OCI-LY1 (cell line): ENCODE measurements at regions not wholly inside any gene's neighbourhood (a gene's known extent, or its start where the extent isn't known, plus 50 kb on each side); places are given as distances from the start of the nearest gene placed in this dataset.
A peak's percentile ranks its signal among the peaks of the same experiment; 100 is the strongest.

ENCODE experiments used
- H2AFZ ChIP-seq: fragments of 200-600 bp; sonication (generic), shearing (Covaris generic); 2 replicates; pipeline ENCODE4 v1.6.0; 2014; ENCODE audit warnings: antibody characterized with exemption, mild to moderate bottlenecking, low read length
- H3F3A ChIP-seq: fragments of 200-600 bp; sonication (generic), shearing (Covaris generic); 2 replicates; pipeline ENCODE4 v1.6.0; 2014; ENCODE audit warnings: mild to moderate bottlenecking, antibody characterized with exemption, low read length, moderate library complexity; ENCODE audit not compliant: insufficient read depth
- H3K27ac ChIP-seq: fragments of 200-600 bp; sonication (generic); 2 replicates; pipeline ENCODE4 v1.5.1; 2014; ENCODE audit warnings: low read length, mixed run types, mild to moderate bottlenecking, low read depth; ENCODE audit not compliant: poor library complexity, severe bottlenecking
- H3K27me3 ChIP-seq: fragments of 200-600 bp; sonication (generic); 2 replicates; pipeline ENCODE4 v1.6.0; 2014; ENCODE audit warnings: antibody characterized with exemption, mild to moderate bottlenecking, low read length, moderate library complexity; ENCODE audit not compliant: insufficient read depth
- H3K36me3 ChIP-seq: fragments of 200-600 bp; sonication (generic); 2 replicates; pipeline ENCODE4 v1.6.1; 2014; ENCODE audit warnings: mild to moderate bottlenecking, antibody characterized with exemption, low read length, moderate library complexity, mixed read lengths; ENCODE audit not compliant: insufficient read depth
- H3K4me1 ChIP-seq: fragments of 200-600 bp; sonication (generic); 2 replicates; pipeline ENCODE4 v1.5.1; 2014; ENCODE audit warnings: mild to moderate bottlenecking, low read length, moderate library complexity; ENCODE audit not compliant: insufficient read depth, severe bottlenecking
- H3K4me2 ChIP-seq: fragments of 200-600 bp; sonication (generic), shearing (Covaris generic); 2 replicates; pipeline ENCODE4 v1.6.1; 2014; ENCODE audit warnings: low read length
- H3K4me3 ChIP-seq: fragments of 200-600 bp; sonication (generic); 2 replicates; pipeline ENCODE4 v1.5.1; 2014; ENCODE audit warnings: low read length, low read depth, mild to moderate bottlenecking, mixed read lengths; ENCODE audit not compliant: poor library complexity, severe bottlenecking
- H3K79me2 ChIP-seq: fragments of 200-600 bp; shearing (Covaris generic); 2 replicates; pipeline ENCODE4 v1.6.1; 2016; ENCODE audit warnings: mixed run types, low read length, mixed read lengths; ENCODE audit not compliant: insufficient read depth
- H3K9ac ChIP-seq: fragments of 200-600 bp; sonication (generic), shearing (Covaris generic); 2 replicates; pipeline ENCODE4 v1.6.1; 2014; ENCODE audit warnings: mild to moderate bottlenecking, low read length, mixed read lengths
- H3K9me2 ChIP-seq: fragments of 200-600 bp; sonication (generic), shearing (Covaris generic); 2 replicates; pipeline ENCODE4 v1.6.1; 2014; ENCODE audit warnings: low read depth, mild to moderate bottlenecking, low read length, mixed read lengths
- H3K9me3 ChIP-seq: fragments of 200-600 bp; shearing (Covaris generic); 2 replicates; pipeline ENCODE4 v1.6.1; 2014; ENCODE audit warnings: low read length, mixed read lengths
- H4K20me1 ChIP-seq: fragments of 200-600 bp; sonication (generic), shearing (Covaris generic); 2 replicates; pipeline ENCODE4 v1.6.0; 2016; ENCODE audit warnings: mild to moderate bottlenecking, low read length; ENCODE audit not compliant: insufficient read depth
- CTCF ChIP-seq: fragments of 200-600 bp; sonication (generic), shearing (Covaris generic); IDR thresholded peaks from 2 replicates; pipeline ENCODE4 v1.5.1; 2017; ENCODE audit warnings: mild to moderate bottlenecking, antibody characterized with exemption, low read length, moderate library complexity, mixed read lengths
- EZH2 ChIP-seq: fragments of 200-600 bp; sonication (generic), shearing (Covaris generic); IDR thresholded peaks from 2 replicates; pipeline ENCODE4 v1.8.0; 2017; ENCODE audit warnings: borderline replicate concordance, mixed run types, mild to moderate bottlenecking, antibody characterized with exemption, low read length, moderate library complexity, mixed read lengths

DNA sequence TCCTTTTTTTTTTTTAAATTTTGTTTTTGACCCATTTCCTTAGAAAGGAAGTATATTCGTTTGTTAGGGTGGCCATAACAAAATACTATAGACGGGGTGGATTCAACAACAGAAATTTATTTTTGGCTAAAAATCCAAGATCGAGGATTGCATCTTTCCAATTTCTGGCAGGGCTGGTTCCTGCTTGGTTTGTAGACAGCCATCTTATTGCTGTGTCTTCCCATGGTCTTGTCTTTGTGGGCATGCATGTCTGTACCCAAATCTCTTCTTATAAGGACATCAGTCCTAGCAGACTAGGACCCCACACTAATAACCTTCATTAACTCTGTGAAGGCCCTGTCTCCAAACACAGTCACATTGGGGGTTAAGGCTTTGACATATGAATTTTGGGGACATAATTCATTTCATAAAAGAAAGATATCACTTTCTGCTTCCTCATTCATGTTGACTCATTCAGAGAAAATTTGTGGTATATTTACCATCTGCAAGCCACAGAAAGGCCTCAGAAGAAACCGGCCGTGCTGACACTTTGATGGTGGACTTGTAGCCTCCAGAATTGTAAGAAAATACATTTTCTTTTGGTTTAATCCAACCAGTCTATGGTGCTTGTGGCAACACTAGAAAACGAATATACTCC, 262.1 kb downstream of the LPIN1 start:
- peak overlapping the region; percentile 91 for H3K27ac ChIP-seq
- H3F3A ChIP-seq = no peaks in the 10 kb centered on the region
- TF ChIP-seq EZH2 (no peak), CTCF (no peak)
- no peaks in the 10 kb centered on the region for H4K20me1 ChIP-seq
- H3K9ac ChIP-seq = peak overlapping the region; percentile 29
- H3K4me2 ChIP-seq = peak overlapping the region; percentile 34
- peaks cover 17% of the 10 kb centered on the region for H3K36me3 ChIP-seq
- H3K27me3 ChIP-seq = no peaks in the 10 kb centered on the region
- no peaks in the 10 kb centered on the region for H3K9me2 ChIP-seq
- no peaks in the 10 kb centered on the region; the same call in 1 of the 2 replicates for H3K9me3 ChIP-seq
- no peak overlapping the region for H2AFZ ChIP-seq
- H3K4me1 ChIP-seq = peaks cover 67% of the 10 kb centered on the region
- H3K79me2 ChIP-seq = no peaks in the 10 kb centered on the region
- H3K4me3 ChIP-seq = peak overlapping the region; percentile 16

DNA sequence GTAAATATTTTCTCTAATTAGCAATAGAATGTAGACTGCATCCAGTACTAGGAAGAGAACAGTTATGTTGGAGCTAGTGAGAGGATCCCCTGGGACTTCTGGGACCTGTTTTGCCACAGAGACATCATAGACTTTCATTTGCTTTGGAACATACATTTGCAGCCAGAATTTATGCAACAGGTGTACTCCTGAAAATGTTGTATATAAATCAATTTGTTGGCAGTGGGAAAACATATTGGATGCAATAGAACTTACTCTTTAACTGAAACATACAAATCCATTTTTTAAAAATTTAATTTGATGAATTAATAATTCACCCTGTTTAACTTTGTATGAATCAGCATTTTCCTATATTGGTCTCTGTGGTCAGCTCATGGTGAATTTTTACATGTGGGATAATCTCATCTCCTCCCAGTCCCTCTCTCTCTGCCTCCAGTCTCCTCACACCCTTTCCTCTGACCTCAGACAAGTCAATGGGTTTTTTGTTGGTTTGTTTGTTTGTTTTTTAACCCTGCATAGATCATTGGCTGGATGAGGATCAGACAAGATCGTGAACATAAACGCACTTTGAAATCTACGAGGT, 263.0 kb downstream of the LPIN1 start:
- Histone ChIP-seq H3F3A (no peaks in the 10 kb centered on the region), H3K4me2 (peak overlapping the region; percentile 34), H3K4me1 (peaks cover 75% of the 10 kb centered on the region), H3K4me3 (peak overlapping the region; percentile 16), H3K9ac (peak overlapping the region; percentile 29), H3K27ac (peak overlapping the region; percentile 91), H2AFZ (no peak overlapping the region), H3K9me2 (no peaks in the 10 kb centered on the region), H4K20me1 (no peaks in the 10 kb centered on the region), H3K36me3 (peaks cover 21% of the 10 kb centered on the region), H3K27me3 (no peaks in the 10 kb centered on the region), H3K79me2 (no peaks in the 10 kb centered on the region), H3K9me3 (no peaks in the 10 kb centered on the region)
- TF ChIP-seq CTCF (no peak), EZH2 (no peak)

DNA sequence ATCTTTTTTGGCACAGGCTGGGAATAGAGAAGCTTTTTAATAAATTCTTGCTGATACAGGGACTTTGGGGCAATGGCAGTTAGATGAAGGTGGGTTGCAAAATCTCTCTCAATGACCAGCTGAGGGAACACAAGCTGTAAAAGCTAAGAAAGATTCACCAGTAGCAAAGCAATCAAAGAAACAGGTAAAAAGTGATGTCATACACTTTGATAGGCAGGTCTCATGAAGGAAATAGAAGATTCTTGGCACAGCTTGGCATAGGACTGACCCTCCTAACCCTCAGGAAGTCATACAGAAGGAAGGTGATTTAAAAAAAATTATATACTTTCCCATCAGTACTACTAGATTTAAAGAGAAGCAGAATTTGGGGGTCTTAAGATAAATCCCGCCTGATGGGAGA, 263.6 kb downstream of the LPIN1 start:
- H4K20me1 ChIP-seq = no peaks in the 10 kb centered on the region
- no peak for TF ChIP-seq EZH2
- no peak for TF ChIP-seq CTCF
- H3K4me2 ChIP-seq = peak overlapping the region; percentile 34
- no peaks in the 10 kb centered on the region for H3K27me3 ChIP-seq
- H3F3A ChIP-seq = no peaks in the 10 kb centered on the region
- peaks cover 21% of the 10 kb centered on the region for H3K36me3 ChIP-seq
- H3K9me2 ChIP-seq = no peaks in the 10 kb centered on the region
- peak overlapping the region; percentile 16 for H3K4me3 ChIP-seq
- H3K9ac ChIP-seq = peak overlapping the region; percentile 29; the same call in 1 of the 2 replicates
- H3K79me2 ChIP-seq = no peaks in the 10 kb centered on the region
- peaks cover 75% of the 10 kb centered on the region for H3K4me1 ChIP-seq
- H3K9me3 ChIP-seq = no peaks in the 10 kb centered on the region
- H3K27ac ChIP-seq = peak overlapping the region; percentile 91
- no peak overlapping the region for H2AFZ ChIP-seq
